NCI-H748 treated with DMSO at 0.1 percent for 48 hours (cell line): ENCODE measurements at regions not wholly inside any gene's neighbourhood (a gene's known extent, or its start where the extent isn't known, plus 50 kb on each side); places are given as distances from the start of the nearest gene placed in this dataset.
"Not testable (repeated sequence)": the region's sequence is repeated elsewhere in the genome, so short reads cannot be mapped to it uniquely, and the experiment has no call there.

Experiments used
- DNase-seq: peaks from one replicate; lab custom pipeline; 2025; lab: John Stamatoyannopoulos, UW

GRCh38 chr18:78856569-78857313 is 122.9 kb upstream of the SALL3 start:
- no peak for DNase-seq

- peak; percentile 39 for DNase-seq
These were observed 122.1 kb upstream of the SALL3 start for GRCh38 chr18:78857314-78858150.

DNA sequence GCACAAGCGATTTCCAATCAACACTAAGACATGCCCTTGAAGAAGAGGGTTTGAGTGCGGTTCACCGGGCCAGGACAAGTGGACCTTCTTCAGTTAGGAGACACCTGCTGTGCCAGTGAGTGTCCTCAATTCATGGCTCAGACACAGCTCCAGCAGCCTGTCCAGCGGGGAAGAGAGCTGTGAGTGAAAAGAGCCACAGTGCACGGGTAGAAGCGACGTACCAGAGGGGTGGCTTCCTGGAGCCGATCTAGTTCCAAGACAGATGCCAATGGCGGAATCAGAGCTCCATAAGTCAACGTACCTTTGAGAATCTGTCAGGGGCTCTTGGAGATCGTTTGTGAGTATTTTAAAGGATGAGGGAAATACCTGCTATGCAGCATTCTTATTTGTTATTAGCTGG is 119.9 kb upstream of the SALL3 start:
- DNase-seq: no peak

GRCh38 chr18:78860117-78860516 is 119.5 kb upstream of the SALL3 start:
- DNase-seq: no peak

DNA sequence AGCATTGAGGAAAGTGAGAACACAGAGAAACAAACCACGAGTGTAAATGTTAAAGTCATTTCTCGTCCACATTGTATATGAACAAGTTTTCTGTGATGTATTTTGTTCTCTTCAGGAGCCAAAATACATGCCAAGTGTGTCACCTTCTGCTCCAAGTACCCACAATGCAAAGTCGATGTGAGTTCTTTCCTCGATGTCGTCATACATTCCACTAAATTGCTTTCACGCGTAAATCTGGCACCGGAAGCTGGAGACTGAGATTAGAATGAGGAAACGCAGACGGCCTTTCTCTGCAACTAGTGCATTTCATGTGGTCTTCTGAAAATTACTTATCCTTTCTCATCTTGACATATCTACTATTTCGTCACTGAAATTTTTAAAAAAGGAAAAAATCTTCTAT is 118.5 kb upstream of the SALL3 start:
- no peak for DNase-seq

GRCh38 chr18:78861706-78862105 is 117.9 kb upstream of the SALL3 start:
- DNase-seq: no peak

GRCh38 chr18:78862395-78862794 is 117.2 kb upstream of the SALL3 start:
- no peak for DNase-seq

- no peak for DNase-seq
These were observed 114.5 kb upstream of the SALL3 start for GRCh38 chr18:78865056-78865598.

- no peak for DNase-seq
These were observed 113.8 kb upstream of the SALL3 start for GRCh38 chr18:78865771-78866310.

DNA sequence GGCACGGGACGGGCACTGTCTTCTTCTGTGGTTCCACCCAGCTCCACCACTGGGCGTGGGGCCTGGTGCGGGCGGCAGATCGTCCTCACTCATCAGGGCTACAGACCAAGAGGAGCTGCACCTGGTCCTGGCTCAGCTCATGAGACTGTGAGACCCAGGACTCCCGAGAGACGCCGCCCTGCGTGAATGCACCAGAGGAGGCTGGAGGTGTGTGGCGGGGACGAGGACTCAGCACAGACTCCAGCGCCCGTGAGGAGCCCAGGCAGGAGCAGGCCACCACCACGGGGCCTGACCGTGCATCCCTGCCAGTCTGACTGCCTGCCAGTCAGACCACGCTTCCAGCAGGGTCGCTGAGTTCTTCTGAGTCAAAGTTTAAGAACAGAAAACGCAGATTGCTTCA is 112.5 kb upstream of the SALL3 start:
- no peak for DNase-seq

GRCh38 chr18:78868330-78869316 is 111.0 kb upstream of the SALL3 start:
- no peak for DNase-seq

DNA sequence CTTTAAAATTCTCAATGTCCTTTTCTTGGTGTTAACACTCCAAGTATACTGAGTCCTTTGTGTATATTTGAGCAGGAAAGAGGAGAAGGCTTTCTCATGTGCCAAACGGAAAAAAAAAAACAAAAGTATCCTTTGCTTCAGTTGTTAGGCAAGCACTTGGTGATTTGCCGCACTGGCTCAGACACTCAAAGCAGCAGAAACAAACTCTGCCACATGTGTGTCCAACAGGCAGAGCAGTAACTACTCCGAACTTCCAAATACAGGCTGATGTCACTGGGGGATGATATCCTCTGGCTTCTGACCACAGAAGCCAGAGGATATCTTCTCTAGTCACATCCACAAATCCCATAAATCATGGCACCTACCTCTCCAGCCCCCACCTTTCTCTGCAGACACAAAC is 108.0 kb upstream of the SALL3 start:
- DNase-seq: no peak

GRCh38 chr18:78873926-78874500 is 105.6 kb upstream of the SALL3 start:
- DNase-seq: no peak

DNA sequence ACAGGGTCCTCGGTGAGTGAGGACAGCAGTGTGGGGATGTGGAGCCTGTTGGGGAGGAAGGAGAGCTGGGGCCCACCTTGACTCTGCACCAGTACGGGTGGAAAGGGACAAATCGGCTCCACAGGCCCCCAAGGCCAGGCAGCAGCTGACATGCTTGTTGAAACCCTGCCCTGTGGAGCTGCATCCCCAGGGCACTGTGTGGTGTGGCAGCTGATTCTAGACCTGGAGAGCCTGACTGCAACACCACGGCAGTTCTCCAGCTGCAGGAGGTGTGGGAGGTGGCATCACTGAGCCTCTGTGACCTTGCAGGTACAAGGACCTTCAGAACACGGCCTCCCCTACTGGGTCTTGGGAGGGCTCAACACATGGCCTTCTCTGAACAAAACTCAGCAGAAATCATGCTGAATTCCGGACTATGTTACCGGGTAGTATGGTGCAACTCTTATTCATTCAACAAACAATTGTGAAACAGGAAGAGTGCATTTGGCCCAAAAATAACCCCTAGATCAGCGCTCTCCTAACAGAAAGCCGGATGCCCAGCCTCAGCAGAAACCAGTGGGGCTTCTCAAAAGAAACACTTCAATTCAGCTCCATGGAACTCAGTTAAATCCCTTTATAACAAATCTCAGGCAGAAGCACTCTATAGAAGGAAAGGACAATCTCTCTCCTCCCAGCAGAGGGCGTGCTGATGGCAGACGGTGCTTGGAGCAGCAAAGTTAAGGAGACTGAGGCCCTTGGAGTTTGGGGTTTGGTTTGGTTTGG is 104.4 kb upstream of the SALL3 start:
- peak; percentile 57 for DNase-seq

DNA sequence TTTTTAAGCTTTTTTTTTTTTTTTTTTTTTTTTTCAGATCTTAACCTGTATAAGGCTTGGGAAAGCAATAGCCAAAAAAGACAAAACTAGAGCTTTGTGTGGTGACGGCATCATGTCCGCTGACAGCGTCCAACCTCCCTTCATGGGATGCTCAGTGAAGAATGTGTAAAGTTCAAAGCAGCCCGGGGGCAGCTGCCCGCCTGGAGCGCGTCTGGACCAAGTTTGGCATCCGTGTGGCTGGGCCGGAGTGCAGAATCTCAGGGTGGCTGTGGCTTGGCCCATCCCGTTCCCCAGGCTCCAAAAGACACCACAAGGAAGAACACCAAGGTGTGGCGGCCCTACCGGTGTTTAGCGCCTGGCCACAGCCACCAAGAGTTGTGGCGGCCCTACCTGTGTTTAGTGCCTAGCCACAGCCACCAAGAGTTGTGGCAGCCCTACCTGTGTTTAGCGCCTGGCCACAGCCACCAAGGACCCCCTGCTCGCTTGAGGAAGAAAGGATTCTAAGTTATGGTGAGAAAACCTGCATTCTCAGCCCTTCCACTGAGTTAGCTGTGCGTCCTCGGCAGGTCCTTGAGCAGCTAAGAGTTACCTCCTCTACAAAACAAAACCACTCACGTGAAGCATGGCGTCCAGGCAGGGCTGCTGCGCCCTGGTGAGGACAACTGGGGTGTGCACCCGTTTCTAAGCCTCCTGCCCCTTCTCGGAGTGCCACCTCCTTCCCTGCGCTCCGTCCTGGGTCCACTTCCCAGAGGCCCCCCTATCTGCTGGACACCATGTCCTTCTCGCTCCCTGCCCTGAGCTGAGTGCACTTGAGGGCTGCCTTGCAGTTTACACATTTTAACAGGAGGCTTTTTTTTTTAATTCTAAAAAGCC is 103.6 kb upstream of the SALL3 start:
- no peak for DNase-seq

GRCh38 chr18:78876868-78877267 is 102.8 kb upstream of the SALL3 start:
- no peak for DNase-seq

DNA sequence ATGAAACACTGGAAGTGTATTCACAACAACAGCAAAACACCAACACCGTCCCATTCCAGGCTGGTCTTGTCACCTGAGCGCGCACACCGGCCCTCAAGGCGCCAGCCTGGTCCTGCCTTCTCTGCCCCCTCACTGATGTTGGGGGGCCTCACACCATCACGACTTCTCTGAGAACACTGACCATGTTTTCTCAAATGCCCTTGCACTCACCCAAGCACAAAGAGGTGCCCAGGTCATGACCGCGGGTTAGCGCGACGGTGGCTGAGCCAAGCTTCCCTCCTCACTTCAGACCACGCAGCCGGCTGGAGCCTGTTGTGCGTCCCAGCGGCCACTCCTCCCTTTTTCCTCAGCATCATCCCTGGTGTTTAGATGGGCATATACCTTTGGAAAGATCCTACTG is 101.3 kb upstream of the SALL3 start:
- DNase-seq: no peak

- DNase-seq: not testable (repeated sequence)
These were observed 100.3 kb upstream of the SALL3 start for GRCh38 chr18:78879072-78879883.

DNA sequence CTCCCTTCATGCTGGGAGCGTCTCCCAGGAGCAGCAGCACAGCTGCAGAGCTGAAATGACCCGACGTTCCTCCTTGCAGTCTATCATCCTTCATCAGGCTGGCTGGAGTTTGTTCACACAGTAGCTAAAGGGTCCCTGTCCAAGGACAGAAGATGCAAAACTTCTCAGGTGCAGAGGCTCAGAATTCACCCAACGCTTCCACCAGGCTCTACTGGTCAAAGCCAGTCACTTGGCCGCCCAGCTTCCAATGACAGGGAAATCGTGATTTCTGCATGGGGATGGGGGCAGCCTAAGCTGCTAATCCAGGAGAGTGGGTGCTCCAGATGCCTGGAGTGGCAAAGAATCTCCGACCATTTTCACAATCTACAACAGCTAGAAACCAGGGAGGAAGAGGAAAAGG is 97.0 kb upstream of the SALL3 start:
- DNase-seq: no peak
